ENCODE measurements at regions not wholly inside any gene's neighbourhood (a gene's known extent, or its start where the extent isn't known, plus 50 kb on each side); places are given as distances from the start of the nearest gene placed in this dataset.
"Not testable (repeated sequence)": the region's sequence is repeated elsewhere in the genome, so short reads cannot be mapped to it uniquely, and the experiment has no call there.

DNA sequence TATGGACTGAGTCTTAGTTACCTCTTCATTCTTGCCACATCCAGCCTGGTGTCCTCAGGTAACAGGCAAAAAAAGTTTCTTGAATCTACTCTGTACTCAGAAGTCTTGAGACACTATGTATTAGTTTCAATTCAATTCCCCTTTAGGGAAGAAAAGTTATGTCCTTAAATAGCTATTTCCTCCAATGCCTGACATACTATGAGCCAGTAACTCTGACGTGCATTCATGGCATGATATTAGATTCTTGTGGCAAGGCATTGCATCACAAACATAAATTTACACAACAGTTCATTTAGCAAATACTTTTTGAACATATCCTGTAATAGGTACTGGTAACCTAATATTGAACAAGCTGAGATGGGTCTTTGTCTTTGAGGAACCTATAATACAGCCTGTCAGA, 109.3 kb upstream of the FOXB1 start:
- 41 to 61% methylated on average over 1 of the region's 1 CpG for WGBS, 2 donors
- H3K4me3 ChIP-seq (ENCODE audit: low read depth, poor library complexity, severe bottlenecking), result no peak overlapping the region
- TF ChIP-seq, protein P1, sequence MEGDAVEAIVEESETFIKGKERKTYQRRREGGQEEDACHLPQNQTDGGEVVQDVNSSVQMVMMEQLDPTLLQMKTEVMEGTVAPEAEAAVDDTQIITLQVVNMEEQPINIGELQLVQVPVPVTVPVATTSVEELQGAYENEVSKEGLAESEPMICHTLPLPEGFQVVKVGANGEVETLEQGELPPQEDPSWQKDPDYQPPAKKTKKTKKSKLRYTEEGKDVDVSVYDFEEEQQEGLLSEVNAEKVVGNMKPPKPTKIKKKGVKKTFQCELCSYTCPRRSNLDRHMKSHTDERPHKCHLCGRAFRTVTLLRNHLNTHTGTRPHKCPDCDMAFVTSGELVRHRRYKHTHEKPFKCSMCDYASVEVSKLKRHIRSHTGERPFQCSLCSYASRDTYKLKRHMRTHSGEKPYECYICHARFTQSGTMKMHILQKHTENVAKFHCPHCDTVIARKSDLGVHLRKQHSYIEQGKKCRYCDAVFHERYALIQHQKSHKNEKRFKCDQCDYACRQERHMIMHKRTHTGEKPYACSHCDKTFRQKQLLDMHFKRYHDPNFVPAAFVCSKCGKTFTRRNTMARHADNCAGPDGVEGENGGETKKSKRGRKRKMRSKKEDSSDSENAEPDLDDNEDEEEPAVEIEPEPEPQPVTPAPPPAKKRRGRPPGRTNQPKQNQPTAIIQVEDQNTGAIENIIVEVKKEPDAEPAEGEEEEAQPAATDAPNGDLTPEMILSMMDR (IDR thresholded peaks at IDR 0.05), result no peak
- no peak for TF ChIP-seq POLR2A (IDR thresholded peaks at IDR 0.05)
- intact Hi-C loops (cut with DNase I; ENCODE audit: low total_unique reads), result no loop called here
- no peak for DNase-seq (ENCODE audit: low spot score in 2 of 2)

DNA sequence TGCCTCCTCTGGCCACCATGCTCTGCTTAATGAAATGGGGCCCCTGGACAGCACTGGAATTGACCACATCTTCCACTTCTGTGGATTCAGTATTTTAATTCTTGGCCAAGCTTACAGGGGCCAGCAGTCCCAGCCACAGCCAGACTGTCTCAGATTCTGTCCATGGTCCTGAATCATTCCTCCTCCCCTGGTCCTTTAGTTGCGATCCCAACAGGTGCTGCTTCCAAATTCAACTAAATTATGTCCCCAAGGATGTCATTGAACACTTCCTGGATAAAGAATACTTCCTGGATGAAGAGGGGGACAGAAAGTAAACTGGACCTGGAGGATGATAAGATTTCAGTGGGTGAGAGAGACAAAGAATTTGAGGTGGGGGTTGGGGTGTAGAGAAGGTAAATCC, 111.1 kb upstream of the FOXB1 start:
- no peak overlapping the region for H3K4me3 ChIP-seq (ENCODE audit: low read depth, poor library complexity, severe bottlenecking)
- DNase-seq (ENCODE audit: low spot score in 2 of 2), result peak in 1 of 2 donors; percentile 31
- TF ChIP-seq POLR2A (IDR thresholded peaks at IDR 0.05), result no peak
- TF ChIP-seq, protein P1 (IDR thresholded peaks at IDR 0.05), result no peak
- 25% methylated on average over 1 of the region's 1 CpG for WGBS, 2 donors
- intact Hi-C loops (cut with DNase I; ENCODE audit: low total_unique reads), result no loop called here

DNA sequence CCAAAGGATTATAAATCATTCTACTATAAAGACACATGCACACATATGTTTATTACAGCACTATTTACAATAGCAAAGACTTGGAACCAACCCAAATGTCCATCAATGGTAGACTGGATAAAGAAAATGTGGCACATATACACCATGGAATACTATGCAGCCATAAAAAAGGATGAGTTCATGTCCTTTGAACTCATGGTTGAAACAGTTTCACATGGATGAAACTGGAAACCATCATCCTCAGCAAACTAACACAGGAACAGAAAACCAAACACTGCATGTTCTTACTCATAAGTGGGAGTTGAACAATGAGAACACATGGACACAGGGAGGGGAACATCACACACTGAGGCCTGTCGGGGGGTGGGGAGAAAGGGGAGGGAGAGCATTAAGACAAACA, 116.2 kb upstream of the FOXB1 start:
- WGBS, 2 donors, result 95 to 100% methylated on average over 1 of the region's 1 CpG
- H3K4me3 ChIP-seq (ENCODE audit: low read depth, poor library complexity, severe bottlenecking); intact Hi-C loops (cut with DNase I; ENCODE audit: low total_unique reads): not testable (repeated sequence)
- DNase-seq (ENCODE audit: low spot score in 2 of 2), result peak in 1 of 2 donors; percentile 8

DNA sequence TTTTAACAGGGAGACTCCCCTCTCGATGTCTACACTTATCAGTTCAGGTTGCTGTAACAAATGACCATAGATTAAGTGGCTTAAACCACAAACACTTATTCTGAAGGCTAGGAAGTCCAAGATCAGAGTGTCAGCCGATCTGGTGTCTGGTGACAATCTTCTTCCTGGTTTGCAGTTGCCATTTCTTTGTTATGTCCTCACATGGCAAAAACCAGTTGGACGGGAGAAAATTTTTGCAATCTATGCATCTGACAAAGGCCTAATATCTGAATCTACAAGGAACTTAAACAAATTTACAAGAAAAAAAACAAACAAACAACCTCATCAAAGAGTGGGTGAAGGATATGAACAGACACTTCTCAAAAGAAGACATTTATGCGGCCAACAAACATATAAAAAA, 116.9 kb upstream of the FOXB1 start:
- no peak overlapping the region for H3K4me3 ChIP-seq (ENCODE audit: low read depth, poor library complexity, severe bottlenecking)
- intact Hi-C loops (cut with DNase I; ENCODE audit: low total_unique reads), result no loop called here
- no peak for TF ChIP-seq POLR2A (IDR thresholded peaks at IDR 0.05)
- TF ChIP-seq, protein P1 (IDR thresholded peaks at IDR 0.05), result no peak
- 83 to 86% methylated on average over 4 of the region's 4 CpGs for WGBS, 2 donors
- no peak for DNase-seq (ENCODE audit: low spot score in 2 of 2)

DNA sequence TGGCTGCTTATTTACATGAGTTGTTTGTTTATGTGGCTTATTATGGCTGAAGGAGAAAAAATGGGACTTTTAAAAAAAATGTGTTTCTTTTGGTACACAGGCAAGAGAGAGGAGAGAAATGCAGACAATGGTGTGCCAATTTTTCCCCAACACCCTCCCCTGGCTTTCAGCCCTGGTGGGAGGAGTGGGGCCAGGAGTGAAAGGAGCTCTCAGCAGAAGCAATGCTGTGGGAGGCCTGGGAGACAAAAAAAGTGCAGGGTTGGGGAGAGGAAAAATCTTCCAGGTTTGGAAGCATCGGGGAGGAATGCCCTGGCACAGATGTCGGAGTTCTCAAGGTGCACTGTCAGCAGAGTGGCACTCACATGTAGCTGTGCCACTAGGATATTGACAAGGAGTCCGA, 117.7 kb upstream of the FOXB1 start:
- no peak overlapping the region for H3K4me3 ChIP-seq (ENCODE audit: low read depth, poor library complexity, severe bottlenecking)
- TF ChIP-seq, protein P1 (IDR thresholded peaks at IDR 0.05), result no peak
- no peak for TF ChIP-seq POLR2A (IDR thresholded peaks at IDR 0.05)
- DNase-seq (ENCODE audit: low spot score in 2 of 2), result peak in 1 of 2 donors; percentile 76
- intact Hi-C loops (cut with DNase I; ENCODE audit: low total_unique reads), result no loop called here
- whole genome bisulfite sequencing, 2 donors, result 52 to 65% methylated on average over 3 of the region's 3 CpGs

DNA sequence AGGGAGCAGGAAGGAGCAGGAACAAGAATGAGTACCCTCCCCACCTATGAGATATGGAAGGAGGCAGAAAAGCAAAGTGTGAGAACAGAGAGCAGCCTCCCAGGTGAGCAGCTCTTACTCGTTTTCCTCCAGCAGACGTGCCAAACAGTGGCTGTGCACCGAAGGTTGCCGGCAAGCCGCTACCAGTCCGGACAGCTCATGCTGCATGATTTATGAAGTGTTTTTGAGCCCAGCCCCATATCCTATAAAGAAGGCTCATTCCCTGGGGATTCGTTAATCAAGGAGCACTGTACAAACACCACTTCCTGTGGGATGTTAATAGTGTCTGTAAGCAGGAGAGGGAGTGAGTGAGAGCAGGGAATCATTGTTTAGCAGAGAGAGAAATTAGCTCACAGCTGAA, 118.3 kb upstream of the FOXB1 start:
- intact Hi-C loops (cut with DNase I; ENCODE audit: low total_unique reads), result no loop called here
- WGBS, 2 donors, result 1 to 2% methylated on average over 7 of the region's 7 CpGs
- H3K4me3 ChIP-seq (ENCODE audit: low read depth, poor library complexity, severe bottlenecking), result no peak overlapping the region
- peak in 1 of 2 donors; percentile 72 for DNase-seq (ENCODE audit: low spot score in 2 of 2)
- TF ChIP-seq POLR2A (IDR thresholded peaks at IDR 0.05), result no peak
- TF ChIP-seq, protein P1 (IDR thresholded peaks at IDR 0.05), result no peak

All from lower leg skin (tissue), 4 donors.